ENCODE measurements at regions not wholly inside any gene's neighbourhood (a gene's known extent, or its start where the extent isn't known, plus 50 kb on each side); places are given as distances from the start of the nearest gene placed in this dataset.

DNA sequence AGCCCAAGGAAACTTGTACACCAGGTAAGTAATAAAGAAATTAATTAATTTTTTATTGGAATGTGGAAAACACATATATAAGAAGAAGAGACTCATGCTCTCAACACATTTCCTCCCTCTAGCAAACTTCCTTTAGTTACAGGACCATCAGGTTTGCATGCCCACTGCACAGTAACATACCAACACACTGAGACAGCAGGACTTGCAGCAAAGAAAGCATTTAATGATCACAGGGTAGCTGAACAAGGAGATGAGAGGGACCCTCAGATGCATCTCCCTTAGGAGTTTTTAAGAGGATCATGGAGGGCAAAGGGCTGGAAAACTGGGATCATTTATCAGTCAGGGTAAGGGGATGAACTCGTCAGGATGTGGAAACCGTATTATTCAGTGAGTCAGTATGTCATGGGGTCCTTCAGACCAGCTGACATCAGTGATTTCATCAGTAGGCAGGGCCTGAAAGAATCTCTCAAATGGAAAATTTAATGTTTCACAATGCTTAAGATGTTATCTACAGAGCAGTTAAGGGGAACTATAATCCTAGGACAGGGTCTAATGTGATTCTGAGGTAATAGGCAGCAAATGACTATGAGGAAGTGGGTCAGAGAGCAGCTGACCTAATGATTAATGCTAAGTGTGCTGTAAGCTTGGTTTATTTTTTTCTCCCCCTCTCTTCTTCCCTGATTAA lies 193.8 kb upstream of the RND3 start:
- Mint-ChIP-seq H3K9me3 (ENCODE audit: unreplicated experiment) (no peaks in the 10 kb centered on the region), H3K4me1 (ENCODE audit: low read depth, unreplicated experiment) (peaks cover 13% of the 10 kb centered on the region)

GRCh38 chr2:150679456-150680120 lies 192.1 kb upstream of the RND3 start:
- no peaks in the 10 kb centered on the region for H3K27me3 Mint-ChIP-seq (ENCODE audit: low read depth, unreplicated experiment)
- Histone ChIP-seq H2AFZ (ENCODE audit: low read depth, low read length) (no peak overlapping the region), H3K27ac (ENCODE audit: low read depth, low read length) (no peak overlapping the region), H3K4me2 (ENCODE audit: low read length) (peak overlapping the region; percentile 15), H3K79me2 (ENCODE audit: insufficient read depth, low read length) (no peaks in the 10 kb centered on the region), H3K4me1 (ENCODE audit: insufficient read depth, low read length) (peaks cover 8% of the 10 kb centered on the region), H3K27me3 (ENCODE audit: insufficient read depth, low read length) (no peaks in the 10 kb centered on the region), H3K36me3 (ENCODE audit: insufficient read depth, low read length) (no peaks in the 10 kb centered on the region), H3K9me3 (ENCODE audit: insufficient read depth, low read depth, low read length) (no peaks in the 10 kb centered on the region), H3K9ac (ENCODE audit: low read length) (no peak overlapping the region), H3K4me3 (ENCODE audit: insufficient read depth, low read depth, low read length) (no peak overlapping the region), H4K20me1 (ENCODE audit: insufficient read depth, low read length) (no peaks in the 10 kb centered on the region)
- peak; percentile 75 for DNase-seq (ENCODE audit: low read depth)
- TF ChIP-seq EZH2 (IDR thresholded peaks at IDR 0.05; ENCODE audit: insufficient read depth, low read length) = no peak
- no peak for TF ChIP-seq CTCF (IDR thresholded peaks at IDR 0.05; ENCODE audit: insufficient read depth, low read depth, low read length)
- FAIRE-seq = peak; percentile 55
- H3K9me3 Mint-ChIP-seq (ENCODE audit: unreplicated experiment) = no peaks in the 10 kb centered on the region
- H3K4me3 Mint-ChIP-seq (ENCODE audit: unreplicated experiment) = no peak overlapping the region
- no peaks in the 10 kb centered on the region for H3K36me3 Mint-ChIP-seq (ENCODE audit: low read depth, unreplicated experiment)
- peaks cover 13% of the 10 kb centered on the region for H3K4me1 Mint-ChIP-seq (ENCODE audit: low read depth, unreplicated experiment)
- H3K27ac Mint-ChIP-seq (ENCODE audit: unreplicated experiment) = no peak overlapping the region

More for the DNA sequence above, 193.8 kb upstream of the RND3 start:
- peak overlapping the region; percentile 9 for H3K4me3 Mint-ChIP-seq (ENCODE audit: unreplicated experiment)
- Histone ChIP-seq H3K27me3 (ENCODE audit: insufficient read depth, low read length) (no peaks in the 10 kb centered on the region), H3K9ac (ENCODE audit: low read length) (no peak overlapping the region), H3K9me3 (ENCODE audit: insufficient read depth, low read depth, low read length) (no peaks in the 10 kb centered on the region), H3K4me1 (ENCODE audit: insufficient read depth, low read length) (peaks cover 8% of the 10 kb centered on the region), H4K20me1 (ENCODE audit: insufficient read depth, low read length) (no peaks in the 10 kb centered on the region), H3K36me3 (ENCODE audit: insufficient read depth, low read length) (no peaks in the 10 kb centered on the region), H3K27ac (ENCODE audit: low read depth, low read length) (peak overlapping the region; percentile 69), H3K4me3 (ENCODE audit: insufficient read depth, low read depth, low read length) (peak overlapping the region; percentile 12), H3K4me2 (ENCODE audit: low read length) (peak overlapping the region; percentile 24), H2AFZ (ENCODE audit: low read depth, low read length) (no peak overlapping the region), H3K79me2 (ENCODE audit: insufficient read depth, low read length) (no peaks in the 10 kb centered on the region)
- DNase-seq (ENCODE audit: low read depth) (peak; percentile 94), FAIRE-seq (peak; percentile 29)
- H3K36me3 Mint-ChIP-seq (ENCODE audit: low read depth, unreplicated experiment) = no peaks in the 10 kb centered on the region
- peak overlapping the region; percentile 38 for H3K27ac Mint-ChIP-seq (ENCODE audit: unreplicated experiment)
- no peaks in the 10 kb centered on the region for H3K27me3 Mint-ChIP-seq (ENCODE audit: low read depth, unreplicated experiment)
- TF ChIP-seq EZH2 (IDR thresholded peaks at IDR 0.05; ENCODE audit: insufficient read depth, low read length) (no peak), CTCF (IDR thresholded peaks at IDR 0.05; ENCODE audit: insufficient read depth, low read depth, low read length) (no peak)

GRCh38 chr2:150677551-150677950 lies 190.1 kb upstream of the RND3 start:
- no peak overlapping the region for H3K4me3 ChIP-seq (ENCODE audit: insufficient read depth, low read depth, low read length)
- H3K4me2 ChIP-seq (ENCODE audit: low read length) = no peak overlapping the region
- no peak for TF ChIP-seq EZH2 (IDR thresholded peaks at IDR 0.05; ENCODE audit: insufficient read depth, low read length)
- no peak for TF ChIP-seq CTCF (IDR thresholded peaks at IDR 0.05; ENCODE audit: insufficient read depth, low read depth, low read length)
- FAIRE-seq (no peak), DNase-seq (ENCODE audit: low read depth) (no peak)
- H3K27ac Mint-ChIP-seq (ENCODE audit: unreplicated experiment) = no peak overlapping the region
- H3K9me3 ChIP-seq (ENCODE audit: insufficient read depth, low read depth, low read length) = no peaks in the 10 kb centered on the region
- H2AFZ ChIP-seq (ENCODE audit: low read depth, low read length) = no peak overlapping the region
- no peak overlapping the region for H3K4me3 Mint-ChIP-seq (ENCODE audit: unreplicated experiment)
- no peaks in the 10 kb centered on the region for H4K20me1 ChIP-seq (ENCODE audit: insufficient read depth, low read length)
- no peaks in the 10 kb centered on the region for H3K27me3 Mint-ChIP-seq (ENCODE audit: low read depth, unreplicated experiment)
- H3K4me1 Mint-ChIP-seq (ENCODE audit: low read depth, unreplicated experiment) = peaks cover 13% of the 10 kb centered on the region
- H3K36me3 ChIP-seq (ENCODE audit: insufficient read depth, low read length) = no peaks in the 10 kb centered on the region
- no peaks in the 10 kb centered on the region for H3K79me2 ChIP-seq (ENCODE audit: insufficient read depth, low read length)
- peaks cover 8% of the 10 kb centered on the region for H3K4me1 ChIP-seq (ENCODE audit: insufficient read depth, low read length)
- H3K36me3 Mint-ChIP-seq (ENCODE audit: low read depth, unreplicated experiment) = no peaks in the 10 kb centered on the region
- H3K27me3 ChIP-seq (ENCODE audit: insufficient read depth, low read length) = no peaks in the 10 kb centered on the region
- no peak overlapping the region for H3K27ac ChIP-seq (ENCODE audit: low read depth, low read length)
- H3K9me3 Mint-ChIP-seq (ENCODE audit: unreplicated experiment) = no peaks in the 10 kb centered on the region
- H3K9ac ChIP-seq (ENCODE audit: low read length) = no peak overlapping the region

Measured in astrocyte (in vitro differentiated cells and primary cell).